ENCODE measurements at regions not wholly inside any gene's neighbourhood (a gene's known extent, or its start where the extent isn't known, plus 50 kb on each side); places are given as distances from the start of the nearest gene placed in this dataset.

- no peak for ATAC-seq
- TF ChIP-seq ZFP30 (CRISPR knock-in tag; IDR thresholded peaks at IDR 0.05), result no peak
- TF ChIP-seq ZNF70 (CRISPR knock-in tag; IDR thresholded peaks at IDR 0.05), result no peak
- no peak for TF ChIP-seq ARNTL (CRISPR knock-in tag; IDR thresholded peaks at IDR 0.05; ENCODE audit: borderline replicate concordance, low read depth)
- TF ChIP-seq CSRNP3 (CRISPR knock-in tag; IDR thresholded peaks at IDR 0.05), result no peak
- TF ChIP-seq, protein P1, sequence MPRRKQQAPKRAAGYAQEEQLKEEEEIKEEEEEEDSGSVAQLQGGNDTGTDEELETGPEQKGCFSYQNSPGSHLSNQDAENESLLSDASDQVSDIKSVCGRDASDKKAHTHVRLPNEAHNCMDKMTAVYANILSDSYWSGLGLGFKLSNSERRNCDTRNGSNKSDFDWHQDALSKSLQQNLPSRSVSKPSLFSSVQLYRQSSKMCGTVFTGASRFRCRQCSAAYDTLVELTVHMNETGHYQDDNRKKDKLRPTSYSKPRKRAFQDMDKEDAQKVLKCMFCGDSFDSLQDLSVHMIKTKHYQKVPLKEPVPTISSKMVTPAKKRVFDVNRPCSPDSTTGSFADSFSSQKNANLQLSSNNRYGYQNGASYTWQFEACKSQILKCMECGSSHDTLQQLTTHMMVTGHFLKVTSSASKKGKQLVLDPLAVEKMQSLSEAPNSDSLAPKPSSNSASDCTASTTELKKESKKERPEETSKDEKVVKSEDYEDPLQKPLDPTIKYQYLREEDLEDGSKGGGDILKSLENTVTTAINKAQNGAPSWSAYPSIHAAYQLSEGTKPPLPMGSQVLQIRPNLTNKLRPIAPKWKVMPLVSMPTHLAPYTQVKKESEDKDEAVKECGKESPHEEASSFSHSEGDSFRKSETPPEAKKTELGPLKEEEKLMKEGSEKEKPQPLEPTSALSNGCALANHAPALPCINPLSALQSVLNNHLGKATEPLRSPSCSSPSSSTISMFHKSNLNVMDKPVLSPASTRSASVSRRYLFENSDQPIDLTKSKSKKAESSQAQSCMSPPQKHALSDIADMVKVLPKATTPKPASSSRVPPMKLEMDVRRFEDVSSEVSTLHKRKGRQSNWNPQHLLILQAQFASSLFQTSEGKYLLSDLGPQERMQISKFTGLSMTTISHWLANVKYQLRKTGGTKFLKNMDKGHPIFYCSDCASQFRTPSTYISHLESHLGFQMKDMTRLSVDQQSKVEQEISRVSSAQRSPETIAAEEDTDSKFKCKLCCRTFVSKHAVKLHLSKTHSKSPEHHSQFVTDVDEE (CRISPR knock-in tag; IDR thresholded peaks at IDR 0.05), result no peak
- TF ChIP-seq RARB (CRISPR knock-in tag; IDR thresholded peaks at IDR 0.05), result no peak
- TF ChIP-seq TOX (CRISPR knock-in tag; IDR thresholded peaks at IDR 0.05; ENCODE audit: borderline replicate concordance), result no peak
Measured at GRCh38 chrX:3780564-3780963, 67.1 kb upstream of the PRKX start.

DNA sequence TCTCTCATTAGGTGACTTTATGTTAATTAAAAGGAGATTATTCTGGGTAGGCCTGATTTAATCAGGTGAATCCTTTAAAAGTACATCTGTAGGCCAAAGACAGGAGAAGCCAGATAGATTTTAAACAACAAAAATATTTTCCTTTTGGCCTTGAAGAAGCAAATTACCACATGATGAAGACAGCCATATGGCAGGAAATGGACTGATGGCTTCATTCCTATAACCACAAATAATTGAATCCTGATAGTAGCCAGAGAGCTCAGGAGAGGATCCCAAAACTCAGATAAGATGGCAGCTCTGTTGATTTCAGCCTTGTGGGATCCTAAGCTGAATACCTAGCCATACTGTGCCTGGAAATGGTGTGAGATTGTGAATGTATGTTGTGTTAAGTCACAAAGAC lies 66.1 kb upstream of the PRKX start:
- no peak for ATAC-seq
- TF ChIP-seq ZC3H10 (CRISPR knock-in tag; IDR thresholded peaks at IDR 0.05) (no peak), BACH2 (CRISPR knock-in tag; IDR thresholded peaks at IDR 0.05; ENCODE audit: borderline replicate concordance) (no peak), SNAI2 (CRISPR knock-in tag; IDR thresholded peaks at IDR 0.05) (no peak), ESRRG (CRISPR knock-in tag; IDR thresholded peaks at IDR 0.05) (no peak), TOX (CRISPR knock-in tag; IDR thresholded peaks at IDR 0.05; ENCODE audit: borderline replicate concordance) (no peak), OSR1 (CRISPR knock-in tag; IDR thresholded peaks at IDR 0.05) (no peak), PPARA (CRISPR knock-in tag; IDR thresholded peaks at IDR 0.05; ENCODE audit: borderline replicate concordance) (no peak), ZNF565 (CRISPR knock-in tag; conservative IDR thresholded peaks at IDR 0.05; ENCODE audit: low read depth) (no peak), ZFP3 (CRISPR knock-in tag; IDR thresholded peaks at IDR 0.05) (no peak), ISL1 (CRISPR knock-in tag; IDR thresholded peaks at IDR 0.05) (no peak)
- TF ChIP-seq, protein P2, sequence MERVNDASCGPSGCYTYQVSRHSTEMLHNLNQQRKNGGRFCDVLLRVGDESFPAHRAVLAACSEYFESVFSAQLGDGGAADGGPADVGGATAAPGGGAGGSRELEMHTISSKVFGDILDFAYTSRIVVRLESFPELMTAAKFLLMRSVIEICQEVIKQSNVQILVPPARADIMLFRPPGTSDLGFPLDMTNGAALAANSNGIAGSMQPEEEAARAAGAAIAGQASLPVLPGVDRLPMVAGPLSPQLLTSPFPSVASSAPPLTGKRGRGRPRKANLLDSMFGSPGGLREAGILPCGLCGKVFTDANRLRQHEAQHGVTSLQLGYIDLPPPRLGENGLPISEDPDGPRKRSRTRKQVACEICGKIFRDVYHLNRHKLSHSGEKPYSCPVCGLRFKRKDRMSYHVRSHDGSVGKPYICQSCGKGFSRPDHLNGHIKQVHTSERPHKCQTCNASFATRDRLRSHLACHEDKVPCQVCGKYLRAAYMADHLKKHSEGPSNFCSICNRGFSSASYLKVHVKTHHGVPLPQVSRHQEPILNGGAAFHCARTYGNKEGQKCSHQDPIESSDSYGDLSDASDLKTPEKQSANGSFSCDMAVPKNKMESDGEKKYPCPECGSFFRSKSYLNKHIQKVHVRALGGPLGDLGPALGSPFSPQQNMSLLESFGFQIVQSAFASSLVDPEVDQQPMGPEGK (CRISPR knock-in tag; IDR thresholded peaks at IDR 0.05; ENCODE audit: borderline replicate concordance), result no peak
- TF ChIP-seq, protein P3, sequence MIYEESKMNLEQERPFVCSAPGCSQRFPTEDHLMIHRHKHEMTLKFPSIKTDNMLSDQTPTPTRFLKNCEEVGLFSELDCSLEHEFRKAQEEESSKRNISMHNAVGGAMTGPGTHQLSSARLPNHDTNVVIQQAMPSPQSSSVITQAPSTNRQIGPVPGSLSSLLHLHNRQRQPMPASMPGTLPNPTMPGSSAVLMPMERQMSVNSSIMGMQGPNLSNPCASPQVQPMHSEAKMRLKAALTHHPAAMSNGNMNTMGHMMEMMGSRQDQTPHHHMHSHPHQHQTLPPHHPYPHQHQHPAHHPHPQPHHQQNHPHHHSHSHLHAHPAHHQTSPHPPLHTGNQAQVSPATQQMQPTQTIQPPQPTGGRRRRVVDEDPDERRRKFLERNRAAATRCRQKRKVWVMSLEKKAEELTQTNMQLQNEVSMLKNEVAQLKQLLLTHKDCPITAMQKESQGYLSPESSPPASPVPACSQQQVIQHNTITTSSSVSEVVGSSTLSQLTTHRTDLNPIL (CRISPR knock-in tag; IDR thresholded peaks at IDR 0.05; ENCODE audit: low read depth), result no peak
- TF ChIP-seq, protein P1 (CRISPR knock-in tag; IDR thresholded peaks at IDR 0.05), result no peak

- ATAC-seq, result no peak
- TF ChIP-seq CSDC2 (CRISPR knock-in tag; IDR thresholded peaks at IDR 0.05), result no peak
- no peak for TF ChIP-seq POU6F1 (CRISPR knock-in tag; IDR thresholded peaks at IDR 0.05; ENCODE audit: borderline replicate concordance, low read depth)
- TF ChIP-seq ZNF8 (CRISPR knock-in tag; IDR thresholded peaks at IDR 0.05), result no peak
- TF ChIP-seq TCF4 (CRISPR knock-in tag; IDR thresholded peaks at IDR 0.05; ENCODE audit: borderline replicate concordance), result no peak
- no peak for TF ChIP-seq TOX (CRISPR knock-in tag; IDR thresholded peaks at IDR 0.05; ENCODE audit: borderline replicate concordance)
- TF ChIP-seq ZNF70 (CRISPR knock-in tag; IDR thresholded peaks at IDR 0.05), result no peak
Measured at GRCh38 chrX:3777416-3777815, 64.0 kb upstream of the PRKX start.
